Central memory CD8-positive, alpha-beta T cell (primary cell): ENCODE measurements at regions not wholly inside any gene's neighbourhood (a gene's known extent, or its start where the extent isn't known, plus 50 kb on each side); places are given as distances from the start of the nearest gene placed in this dataset.

Experiments
- ATAC-seq: fragments of 150-1000 bp; cut with Tn5 transposase; replicated peaks from 2 replicates; pipeline ENCODE4 v1.10.0; 2022; ENCODE audit warnings: mild to moderate bottlenecking, moderate FRiP score, moderate number of reproducible peaks; ENCODE audit not compliant: poor library complexity, severe bottlenecking; ENCODE audit errors: extremely low read depth
- DNase-seq, 2 donors: peaks; one replicate each; pipeline ENCODE4 v3.0.0; 2021; ENCODE audit warnings: low spot score in 2 of 2
- H3K27ac Mint-ChIP-seq: one replicate; pipeline ENCODE4 v1.8.0; 2022; ENCODE audit warnings: low read depth, mild to moderate bottlenecking, moderate library complexity, mixed read lengths
- H3K27me3 Mint-ChIP-seq: one replicate; pipeline ENCODE4 v1.8.0; 2022; ENCODE audit warnings: mixed read lengths
- H3K36me3 Mint-ChIP-seq: one replicate; pipeline ENCODE4 v1.8.0; 2022; ENCODE audit warnings: mild to moderate bottlenecking, moderate library complexity, mixed read lengths; ENCODE audit not compliant: insufficient read depth
- H3K4me1 Mint-ChIP-seq: one replicate; pipeline ENCODE4 v1.8.0; 2022; ENCODE audit warnings: mixed read lengths
- H3K4me3 Mint-ChIP-seq: one replicate; pipeline ENCODE4 v1.8.0; 2022; ENCODE audit warnings: mild to moderate bottlenecking, moderate library complexity, mixed read lengths
- H3K9me3 Mint-ChIP-seq: one replicate; pipeline ENCODE4 v1.8.0; 2022; ENCODE audit warnings: mixed read lengths

DNA sequence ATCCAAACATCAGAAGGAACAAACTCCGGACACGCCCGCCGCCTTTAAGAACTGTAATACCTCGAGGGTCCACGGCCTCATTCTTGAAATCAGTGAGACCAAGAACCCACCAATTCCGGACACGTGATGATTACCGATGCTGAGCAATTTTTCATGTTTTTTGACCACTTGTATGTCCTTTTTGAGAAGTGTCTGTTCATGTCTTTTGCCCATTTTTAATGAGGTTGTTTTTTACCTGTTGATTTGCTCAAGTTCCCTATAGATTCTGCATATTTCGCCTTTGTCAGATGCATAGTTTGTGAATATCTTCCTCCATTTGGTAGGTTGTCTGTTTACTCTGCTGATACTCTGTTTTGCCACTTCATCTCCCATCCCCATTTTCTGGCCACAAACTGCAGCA is 150.4 kb downstream of the IRS1 start:
- no peak overlapping the region for H3K4me3 Mint-ChIP-seq
- no peaks in the 10 kb centered on the region for H3K9me3 Mint-ChIP-seq
- ATAC-seq: no peak
- H3K27me3 Mint-ChIP-seq: peaks cover 31% of the 10 kb centered on the region
- no peaks in the 10 kb centered on the region for H3K36me3 Mint-ChIP-seq
- DNase-seq: no peak
- no peaks in the 10 kb centered on the region for H3K4me1 Mint-ChIP-seq
- no peak overlapping the region for H3K27ac Mint-ChIP-seq

DNA sequence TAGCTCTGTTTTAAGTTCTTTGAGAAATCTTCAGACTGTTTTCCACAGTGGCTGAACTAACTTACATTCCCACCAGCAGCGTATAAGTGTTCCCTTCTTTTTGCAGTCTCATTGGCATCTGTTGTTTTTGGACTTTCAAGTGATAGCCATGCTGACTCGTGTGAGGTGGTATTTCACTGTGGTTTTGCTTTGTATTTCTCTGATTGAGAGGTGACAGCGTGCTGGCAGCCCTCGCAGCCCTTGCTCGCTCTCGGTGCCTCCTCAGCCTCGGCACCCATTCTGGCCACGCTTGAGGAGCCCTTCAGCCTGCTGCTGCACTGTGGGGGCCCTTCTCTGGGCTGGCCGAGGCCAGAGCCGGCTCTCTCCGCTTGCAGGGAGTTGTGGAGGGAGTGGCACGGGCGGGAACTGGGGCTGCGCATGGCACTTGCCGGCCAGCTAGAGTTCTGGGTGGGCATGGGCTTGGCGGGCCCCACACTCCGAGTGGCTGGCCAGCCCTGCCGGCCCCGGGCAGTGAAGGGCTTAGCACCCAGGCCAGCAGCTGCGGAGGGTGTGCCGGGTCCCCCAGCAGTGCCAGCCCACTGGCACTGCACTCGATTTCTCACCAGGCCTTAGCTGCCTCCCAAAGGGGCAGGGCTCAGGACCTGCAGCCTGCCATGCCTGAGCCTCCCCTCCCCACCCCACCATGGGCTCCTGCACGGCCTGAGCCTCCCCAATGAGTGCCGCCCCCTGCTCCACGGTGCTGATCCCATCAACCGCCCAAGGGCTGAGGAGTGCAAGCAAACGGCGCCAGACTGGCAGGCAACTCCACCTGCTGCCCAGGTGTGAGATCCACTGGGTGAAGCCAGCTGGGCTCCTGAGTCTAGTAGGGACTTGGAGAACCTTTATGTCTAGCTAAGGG is 151.8 kb downstream of the IRS1 start:
- DNase-seq (no peak), ATAC-seq (no peak)
- Mint-ChIP-seq H3K4me3 (no peak overlapping the region), H3K9me3 (no peaks in the 10 kb centered on the region), H3K27ac (no peak overlapping the region), H3K36me3 (no peaks in the 10 kb centered on the region), H3K4me1 (no peaks in the 10 kb centered on the region), H3K27me3 (peaks cover 23% of the 10 kb centered on the region)

DNA sequence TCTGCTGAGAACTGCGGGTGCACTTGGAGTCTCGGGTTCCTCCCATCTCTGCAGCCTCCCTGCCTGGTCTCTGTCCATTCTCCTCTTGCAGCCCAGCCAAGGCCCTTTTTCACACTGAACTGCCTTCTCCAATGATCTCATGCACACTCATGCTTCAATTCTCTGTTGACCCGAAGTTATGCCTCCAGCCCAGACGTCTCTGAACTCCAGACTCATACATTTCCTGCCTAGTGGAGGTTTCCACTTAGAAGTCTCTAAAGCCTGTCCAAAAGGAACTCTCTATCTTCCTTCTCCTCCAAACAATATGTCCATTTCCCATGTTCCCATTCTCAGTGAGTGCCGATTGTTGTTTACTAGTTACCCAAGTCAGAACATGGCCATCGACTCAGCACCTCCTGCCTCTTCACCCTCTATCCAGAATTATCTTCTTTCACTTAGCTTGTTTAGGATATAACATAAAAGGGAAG is 155.2 kb downstream of the IRS1 start:
- Mint-ChIP-seq H3K27ac (no peak overlapping the region), H3K9me3 (no peaks in the 10 kb centered on the region), H3K4me3 (no peak overlapping the region), H3K27me3 (peaks cover 3% of the 10 kb centered on the region), H3K36me3 (no peaks in the 10 kb centered on the region), H3K4me1 (no peaks in the 10 kb centered on the region)
- no peak for ATAC-seq
- DNase-seq: no peak

DNA sequence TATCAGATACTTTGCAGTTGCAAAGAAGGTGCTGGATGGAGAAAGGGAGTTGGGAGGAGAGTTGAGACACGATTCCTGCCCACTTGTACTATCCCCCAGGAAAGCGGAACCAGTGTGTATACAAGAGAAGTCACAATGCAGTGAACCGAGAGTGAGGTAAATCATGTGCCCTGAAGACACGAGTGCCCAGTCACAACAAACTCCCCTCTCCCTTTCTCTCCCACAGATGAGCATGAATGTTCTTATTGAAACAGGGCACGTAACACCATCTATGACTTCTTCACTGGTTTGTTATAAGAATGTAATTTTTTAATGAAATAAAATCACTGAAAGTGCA is 155.7 kb downstream of the IRS1 start:
- ATAC-seq (no peak), DNase-seq (no peak)
- H3K4me3 Mint-ChIP-seq: no peak overlapping the region
- no peaks in the 10 kb centered on the region for H3K27me3 Mint-ChIP-seq
- no peaks in the 10 kb centered on the region for H3K36me3 Mint-ChIP-seq
- no peaks in the 10 kb centered on the region for H3K4me1 Mint-ChIP-seq
- no peak overlapping the region for H3K27ac Mint-ChIP-seq
- H3K9me3 Mint-ChIP-seq: no peaks in the 10 kb centered on the region

DNA sequence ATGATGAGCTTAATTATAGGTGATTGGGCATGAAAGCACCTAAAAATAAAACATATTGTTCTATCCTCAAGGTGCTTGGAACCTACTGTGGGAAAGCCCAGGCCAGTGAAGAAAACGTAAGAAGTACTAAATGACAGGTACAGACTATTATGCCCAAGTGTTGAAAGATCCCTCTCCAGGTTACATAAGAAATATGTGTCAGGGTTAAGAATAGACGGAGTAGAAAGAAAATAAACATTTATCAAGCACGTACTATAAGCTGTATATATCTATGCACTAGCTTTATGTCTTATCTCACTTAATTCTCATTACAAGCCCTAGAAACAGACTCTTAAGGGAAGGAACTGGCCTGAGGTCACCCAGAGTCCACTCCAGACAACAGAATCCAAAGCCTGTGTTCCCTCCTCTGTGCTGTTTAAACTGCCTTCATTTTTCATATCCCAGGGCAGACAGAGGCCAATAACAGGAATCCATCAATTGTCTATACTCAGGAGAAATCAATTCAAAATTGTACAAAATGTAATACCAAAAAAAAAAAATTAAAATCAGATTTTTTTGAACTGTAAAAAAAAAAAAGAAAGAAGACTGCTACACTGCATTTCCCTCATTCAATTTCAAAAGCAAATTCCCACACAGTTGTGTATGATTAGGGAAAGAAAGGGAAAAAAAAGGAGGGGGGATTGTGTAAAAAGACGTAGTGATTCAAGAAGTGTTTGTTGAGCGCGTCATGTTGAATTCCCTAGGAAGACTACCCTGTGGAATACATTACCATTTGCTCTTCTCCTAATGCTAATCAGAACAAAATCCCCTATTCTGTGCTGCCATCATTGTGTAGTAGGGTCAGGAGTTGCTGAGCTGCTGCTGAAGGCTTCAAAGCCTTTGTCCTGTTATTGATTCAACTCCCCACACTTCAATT is 156.3 kb downstream of the IRS1 start:
- no peak overlapping the region for H3K4me3 Mint-ChIP-seq

DNA sequence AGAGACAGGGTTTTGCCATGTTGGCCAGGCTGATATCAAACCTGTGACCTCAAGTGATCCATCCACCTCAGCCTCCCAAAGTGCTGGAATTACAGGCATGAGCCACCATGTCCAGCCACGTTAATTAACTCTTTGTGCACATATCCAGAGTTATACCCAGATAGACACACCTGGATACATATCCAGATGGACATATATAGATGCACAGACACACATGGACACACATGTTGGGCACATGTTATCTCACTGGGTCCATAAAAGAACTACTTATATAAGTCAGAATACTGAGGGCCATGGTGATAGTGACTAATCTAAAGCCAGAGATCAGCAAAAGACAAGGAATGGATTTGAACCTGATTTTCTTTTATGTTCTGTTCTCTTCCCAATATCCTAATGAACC is 158.6 kb downstream of the IRS1 start:
- ATAC-seq: no peak

More for the DNA sequence above, 156.3 kb downstream of the IRS1 start:
- DNase-seq (no peak), ATAC-seq (no peak)
- Mint-ChIP-seq H3K27ac (no peak overlapping the region), H3K36me3 (no peaks in the 10 kb centered on the region), H3K27me3 (no peaks in the 10 kb centered on the region), H3K4me1 (no peaks in the 10 kb centered on the region), H3K9me3 (no peaks in the 10 kb centered on the region)

DNA sequence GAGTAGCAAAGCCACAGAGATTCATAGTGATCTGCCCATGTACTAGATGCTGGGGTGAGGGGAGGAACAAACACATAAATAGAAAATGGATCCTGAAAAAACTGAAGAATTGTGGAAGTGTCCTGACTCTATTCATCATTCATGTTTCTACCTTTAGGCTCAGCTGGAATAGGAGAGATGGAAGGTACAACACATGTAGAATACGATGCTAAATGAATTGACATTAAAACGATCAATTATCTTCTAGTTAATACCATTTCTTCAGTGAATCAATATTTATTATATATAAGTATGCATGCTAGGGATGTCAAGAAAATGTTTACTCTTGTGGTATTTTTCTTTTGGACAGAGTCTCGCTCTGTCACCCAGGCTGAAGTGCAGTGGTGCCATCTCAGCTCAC is 159.1 kb downstream of the IRS1 start:
- H3K27ac Mint-ChIP-seq: no peak overlapping the region
- no peaks in the 10 kb centered on the region for H3K9me3 Mint-ChIP-seq
- no peak for DNase-seq
- ATAC-seq: no peak
- no peaks in the 10 kb centered on the region for H3K4me1 Mint-ChIP-seq
- no peak overlapping the region for H3K4me3 Mint-ChIP-seq
- peaks cover 9% of the 10 kb centered on the region for H3K27me3 Mint-ChIP-seq
- H3K36me3 Mint-ChIP-seq: no peaks in the 10 kb centered on the region

More for the DNA sequence above, 158.6 kb downstream of the IRS1 start:
- H3K36me3 Mint-ChIP-seq: no peaks in the 10 kb centered on the region
- no peak for DNase-seq
- H3K4me1 Mint-ChIP-seq: no peaks in the 10 kb centered on the region
- H3K27me3 Mint-ChIP-seq: peaks cover 7% of the 10 kb centered on the region
- no peak overlapping the region for H3K27ac Mint-ChIP-seq
- H3K9me3 Mint-ChIP-seq: no peaks in the 10 kb centered on the region
- no peak overlapping the region for H3K4me3 Mint-ChIP-seq

DNA sequence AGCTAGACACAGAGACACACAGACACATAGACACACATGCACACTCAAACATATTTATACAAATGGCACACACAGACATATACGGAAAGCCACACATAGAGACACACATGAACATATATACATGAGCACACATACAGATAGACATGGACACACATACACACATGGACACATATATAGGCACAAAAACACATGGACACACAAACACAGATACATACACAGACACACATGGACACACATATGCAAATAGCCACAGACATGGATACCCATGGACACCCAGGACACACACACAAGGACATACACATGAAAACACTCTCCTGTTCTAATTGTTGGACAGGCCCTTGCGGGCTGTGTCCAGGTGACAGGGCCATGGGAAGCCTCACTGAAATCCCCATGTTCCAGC is 160.1 kb downstream of the IRS1 start:
- no peaks in the 10 kb centered on the region for H3K9me3 Mint-ChIP-seq
- ATAC-seq: no peak
- no peak overlapping the region for H3K27ac Mint-ChIP-seq

DNA sequence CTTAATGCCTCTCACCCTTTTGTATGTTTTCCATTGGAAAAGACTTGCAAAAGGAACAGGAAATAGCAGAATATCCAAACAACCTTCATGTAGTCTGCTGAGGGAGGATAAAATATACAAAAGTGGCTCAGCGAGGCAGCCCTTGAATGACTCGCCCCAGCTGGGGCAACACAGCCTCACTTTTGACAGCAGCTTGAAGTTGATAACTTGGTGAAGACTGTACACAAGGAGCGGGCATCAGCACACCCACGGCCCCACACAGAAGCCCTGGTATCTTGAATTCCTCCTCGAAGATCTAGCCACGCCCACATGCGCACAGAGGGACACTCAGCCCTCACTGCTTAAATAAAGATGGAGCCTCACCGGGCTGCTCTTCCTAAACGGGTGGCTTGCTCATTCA is 161.0 kb downstream of the IRS1 start:
- no peaks in the 10 kb centered on the region for H3K9me3 Mint-ChIP-seq
- H3K36me3 Mint-ChIP-seq: no peaks in the 10 kb centered on the region
- DNase-seq (no peak), ATAC-seq (no peak)
- no peak overlapping the region for H3K27ac Mint-ChIP-seq
- peaks cover 19% of the 10 kb centered on the region for H3K27me3 Mint-ChIP-seq
- no peaks in the 10 kb centered on the region for H3K4me1 Mint-ChIP-seq
- H3K4me3 Mint-ChIP-seq: no peak overlapping the region

More for the DNA sequence above, 160.1 kb downstream of the IRS1 start:
- Mint-ChIP-seq H3K36me3 (no peaks in the 10 kb centered on the region), H3K27me3 (peaks cover 10% of the 10 kb centered on the region), H3K4me1 (no peaks in the 10 kb centered on the region), H3K4me3 (no peak overlapping the region)
- no peak for DNase-seq

DNA sequence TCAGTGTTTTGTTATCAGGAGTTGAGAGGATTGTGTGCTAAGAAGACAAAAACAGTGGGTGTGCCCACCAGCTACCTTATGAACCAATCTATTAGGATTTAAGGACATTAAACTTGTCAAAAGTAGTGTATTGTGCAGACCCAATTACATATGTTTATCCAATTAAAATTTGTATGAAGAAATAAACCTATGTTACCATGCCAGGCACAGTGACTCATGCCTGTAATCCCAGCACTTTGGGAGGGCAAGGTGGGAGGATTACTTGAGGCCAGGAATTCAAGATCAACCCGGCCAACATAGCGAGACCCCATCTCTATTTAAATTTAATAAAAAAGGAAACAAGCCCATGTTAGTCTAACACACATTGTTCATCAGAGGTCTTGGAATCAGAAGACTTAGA is 162.2 kb downstream of the IRS1 start:
- Mint-ChIP-seq H3K27me3 (peaks cover 29% of the 10 kb centered on the region), H3K4me1 (no peaks in the 10 kb centered on the region), H3K27ac (no peak overlapping the region), H3K4me3 (no peak overlapping the region), H3K36me3 (no peaks in the 10 kb centered on the region), H3K9me3 (no peaks in the 10 kb centered on the region)
- ATAC-seq (no peak), DNase-seq (no peak)

DNA sequence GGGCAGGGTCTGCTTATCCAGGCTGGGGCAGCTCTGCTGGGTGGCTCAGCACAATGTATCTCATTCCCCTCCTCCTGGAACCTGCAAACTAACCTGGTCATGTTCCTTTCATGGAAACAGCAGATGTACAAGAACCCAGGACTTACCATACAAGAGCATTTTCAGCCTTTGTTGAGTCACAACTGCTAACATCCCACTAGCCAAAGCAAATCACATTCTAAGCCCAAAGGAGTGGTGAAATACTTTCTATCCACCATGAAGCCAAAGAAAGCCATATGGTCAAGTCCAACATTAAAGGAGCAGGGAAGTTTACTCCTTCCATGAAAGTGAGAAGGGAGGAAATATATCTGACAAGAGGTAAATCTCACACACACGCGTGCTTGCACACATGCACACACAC is 163.0 kb downstream of the IRS1 start:
- Mint-ChIP-seq H3K27ac (no peak overlapping the region), H3K9me3 (no peaks in the 10 kb centered on the region), H3K4me3 (no peak overlapping the region), H3K27me3 (peaks cover 29% of the 10 kb centered on the region), H3K36me3 (no peaks in the 10 kb centered on the region), H3K4me1 (no peaks in the 10 kb centered on the region)
- no peak for ATAC-seq
- no peak for DNase-seq

DNA sequence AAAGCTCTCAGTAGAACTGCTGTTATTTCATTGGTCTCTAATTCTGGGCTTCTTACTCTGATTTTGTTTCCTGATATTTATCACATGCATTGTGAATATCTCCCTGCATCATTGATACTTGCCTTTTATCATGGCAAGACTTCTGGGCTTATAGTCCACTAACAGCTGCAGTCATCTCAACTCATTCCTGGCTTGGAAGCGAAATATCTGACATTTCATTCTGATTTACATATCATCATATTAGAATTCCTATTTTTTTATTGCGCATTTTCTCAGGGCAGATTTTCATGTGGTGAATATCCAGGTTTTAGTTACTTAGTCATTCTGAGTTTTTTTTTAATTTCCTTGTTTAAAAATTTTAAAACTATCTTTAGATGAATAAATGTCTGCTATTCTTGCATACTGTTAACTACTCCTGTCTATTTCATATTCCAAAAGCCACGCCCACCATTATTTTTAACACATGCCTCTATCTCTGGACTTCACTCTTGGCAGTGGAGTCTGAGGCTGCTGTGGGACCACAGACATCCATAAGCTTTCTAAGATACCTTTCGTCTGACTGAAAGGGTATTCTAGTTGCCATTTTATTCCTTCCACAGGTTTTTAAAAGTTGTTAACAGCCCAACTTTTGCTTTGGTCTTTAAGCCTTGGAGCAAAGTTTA is 164.5 kb downstream of the IRS1 start:
- Mint-ChIP-seq H3K36me3 (no peaks in the 10 kb centered on the region), H3K9me3 (no peaks in the 10 kb centered on the region), H3K4me3 (no peak overlapping the region), H3K27ac (no peak overlapping the region), H3K27me3 (peaks cover 42% of the 10 kb centered on the region), H3K4me1 (no peaks in the 10 kb centered on the region)
- DNase-seq: no peak
- no peak for ATAC-seq
